NOMO-1 treated with DMSO at 0.1 percent for 48 hours (cell line): ENCODE measurements at regions not wholly inside any gene's neighbourhood (a gene's known extent, or its start where the extent isn't known, plus 50 kb on each side); places are given as distances from the start of the nearest gene placed in this dataset.

Experiments
- DNase-seq: peaks from one replicate; lab custom pipeline; 2025; ENCODE audit not compliant: unreplicated experiment; lab: John Stamatoyannopoulos, UW

- no peak for DNase-seq
These were observed 503.7 kb upstream of the JARID2 start for GRCh38 chr6:14742171-14742570.

GRCh38 chr6:14742680-14743079 lies 503.2 kb upstream of the JARID2 start:
- no peak for DNase-seq

GRCh38 chr6:14743144-14743473 lies 502.8 kb upstream of the JARID2 start:
- no peak for DNase-seq

- peak; percentile 86 for DNase-seq
These were observed 502.2 kb upstream of the JARID2 start for GRCh38 chr6:14743474-14744211.

- DNase-seq = no peak
These were observed 501.7 kb upstream of the JARID2 start for GRCh38 chr6:14744212-14744556.

- no peak for DNase-seq
These were observed 499.6 kb upstream of the JARID2 start for GRCh38 chr6:14746139-14746837.

GRCh38 chr6:14747881-14748520 lies 497.9 kb upstream of the JARID2 start:
- DNase-seq = no peak

GRCh38 chr6:14748679-14749078 lies 497.2 kb upstream of the JARID2 start:
- peak; percentile 63 for DNase-seq

- no peak for DNase-seq
These were observed 495.7 kb upstream of the JARID2 start for GRCh38 chr6:14750059-14750661.

- no peak for DNase-seq
These were observed 494.2 kb upstream of the JARID2 start for GRCh38 chr6:14751645-14752175.

- no peak for DNase-seq
These were observed 490.9 kb upstream of the JARID2 start for GRCh38 chr6:14754751-14755513.

- DNase-seq = no peak
These were observed 489.5 kb upstream of the JARID2 start for GRCh38 chr6:14756340-14756739.

- no peak for DNase-seq
These were observed 488.9 kb upstream of the JARID2 start for GRCh38 chr6:14757014-14757413.

GRCh38 chr6:14757418-14757817 lies 488.5 kb upstream of the JARID2 start:
- DNase-seq = no peak

GRCh38 chr6:14758421-14759081 lies 487.3 kb upstream of the JARID2 start:
- peak; percentile 83 for DNase-seq

GRCh38 chr6:14759976-14760672 lies 485.7 kb upstream of the JARID2 start:
- no peak for DNase-seq

- no peak for DNase-seq
These were observed 483.8 kb upstream of the JARID2 start for GRCh38 chr6:14762077-14762476.

- DNase-seq = no peak
These were observed 482.7 kb upstream of the JARID2 start for GRCh38 chr6:14763139-14763538.

- no peak for DNase-seq
These were observed 482.3 kb upstream of the JARID2 start for GRCh38 chr6:14763616-14764015.

- no peak for DNase-seq
These were observed 480.8 kb upstream of the JARID2 start for GRCh38 chr6:14765106-14765505.
